ENCODE measurements at regions not wholly inside any gene's neighbourhood (a gene's known extent, or its start where the extent isn't known, plus 50 kb on each side); places are given as distances from the start of the nearest gene placed in this dataset.
"Not testable (repeated sequence)": the region's sequence is repeated elsewhere in the genome, so short reads cannot be mapped to it uniquely, and the experiment has no call there.

DNA sequence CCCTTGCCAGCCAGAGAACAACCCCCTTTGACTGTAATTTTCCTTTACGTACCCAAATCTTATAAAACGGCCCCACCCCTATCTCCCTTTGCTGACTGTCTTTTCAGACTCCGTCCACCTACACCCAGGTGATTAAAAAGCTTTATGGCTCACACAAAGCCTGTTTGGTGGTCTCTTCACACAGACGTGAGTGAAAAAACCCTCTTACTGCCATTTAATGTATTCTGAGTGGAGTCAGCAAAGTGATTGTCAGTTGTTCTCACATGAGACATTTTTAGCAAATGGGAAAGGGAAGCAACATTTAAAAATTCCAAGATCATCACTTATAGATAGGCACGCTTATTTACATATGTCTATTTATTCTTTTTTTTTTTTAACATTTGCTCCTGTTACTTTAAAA lies 1701.3 kb upstream of the LRRTM1 start:
- TF ChIP-seq, protein P1, sequence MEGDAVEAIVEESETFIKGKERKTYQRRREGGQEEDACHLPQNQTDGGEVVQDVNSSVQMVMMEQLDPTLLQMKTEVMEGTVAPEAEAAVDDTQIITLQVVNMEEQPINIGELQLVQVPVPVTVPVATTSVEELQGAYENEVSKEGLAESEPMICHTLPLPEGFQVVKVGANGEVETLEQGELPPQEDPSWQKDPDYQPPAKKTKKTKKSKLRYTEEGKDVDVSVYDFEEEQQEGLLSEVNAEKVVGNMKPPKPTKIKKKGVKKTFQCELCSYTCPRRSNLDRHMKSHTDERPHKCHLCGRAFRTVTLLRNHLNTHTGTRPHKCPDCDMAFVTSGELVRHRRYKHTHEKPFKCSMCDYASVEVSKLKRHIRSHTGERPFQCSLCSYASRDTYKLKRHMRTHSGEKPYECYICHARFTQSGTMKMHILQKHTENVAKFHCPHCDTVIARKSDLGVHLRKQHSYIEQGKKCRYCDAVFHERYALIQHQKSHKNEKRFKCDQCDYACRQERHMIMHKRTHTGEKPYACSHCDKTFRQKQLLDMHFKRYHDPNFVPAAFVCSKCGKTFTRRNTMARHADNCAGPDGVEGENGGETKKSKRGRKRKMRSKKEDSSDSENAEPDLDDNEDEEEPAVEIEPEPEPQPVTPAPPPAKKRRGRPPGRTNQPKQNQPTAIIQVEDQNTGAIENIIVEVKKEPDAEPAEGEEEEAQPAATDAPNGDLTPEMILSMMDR (IDR thresholded peaks at IDR 0.05; ENCODE audit: low read length), result not testable (repeated sequence)
- TF ChIP-seq EZH2 (optimal IDR thresholded peaks at IDR 0.05; ENCODE audit: low read depth, low read length), result not testable (repeated sequence)
